GM19043 (cell line): ENCODE measurements at regions not wholly inside any gene's neighbourhood (a gene's known extent, or its start where the extent isn't known, plus 50 kb on each side); places are given as distances from the start of the nearest gene placed in this dataset.
"Not testable (repeated sequence)": the region's sequence is repeated elsewhere in the genome, so short reads cannot be mapped to it uniquely, and the experiment has no call there.

Source experiments
- ATAC-seq: cut with Tn5 transposase; IDR thresholded peaks from one replicate; pipeline ENCODE4 v1.9.1; 2021; ENCODE audit warnings: low read depth; ENCODE audit not compliant: unreplicated experiment

DNA sequence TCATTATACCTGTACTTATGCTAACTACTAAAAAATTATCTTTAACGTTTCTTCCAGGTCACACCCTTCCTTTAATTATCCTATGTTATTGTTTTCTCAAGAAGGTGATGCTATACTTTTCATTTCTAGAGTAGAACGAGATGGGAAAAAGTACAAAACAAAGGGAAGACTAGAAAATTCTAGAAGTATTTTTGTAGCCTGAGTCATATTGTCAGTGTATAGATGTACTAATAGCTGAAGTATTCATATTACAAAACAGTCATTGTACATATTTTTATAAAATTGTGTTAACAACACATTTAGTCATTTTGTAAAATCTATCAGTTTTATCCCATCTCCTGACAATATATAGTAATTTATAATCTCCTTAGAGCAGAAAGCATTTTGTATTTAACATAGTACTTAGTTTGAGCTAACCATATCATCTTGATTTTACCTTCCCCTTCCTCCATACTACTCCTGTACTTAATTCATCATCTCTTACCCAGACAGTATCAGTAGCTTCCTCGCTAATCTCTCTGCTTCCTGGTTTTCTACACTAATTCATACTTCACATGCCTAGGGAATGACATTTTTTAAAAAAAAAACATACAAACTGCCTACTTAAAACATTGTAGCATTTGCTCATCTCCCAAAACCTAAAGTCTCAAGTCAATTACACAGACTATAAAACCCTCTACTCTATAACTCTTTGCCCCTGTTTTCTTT, 920.9 kb downstream of the RPS29 start:
- ATAC-seq, result no peak

DNA sequence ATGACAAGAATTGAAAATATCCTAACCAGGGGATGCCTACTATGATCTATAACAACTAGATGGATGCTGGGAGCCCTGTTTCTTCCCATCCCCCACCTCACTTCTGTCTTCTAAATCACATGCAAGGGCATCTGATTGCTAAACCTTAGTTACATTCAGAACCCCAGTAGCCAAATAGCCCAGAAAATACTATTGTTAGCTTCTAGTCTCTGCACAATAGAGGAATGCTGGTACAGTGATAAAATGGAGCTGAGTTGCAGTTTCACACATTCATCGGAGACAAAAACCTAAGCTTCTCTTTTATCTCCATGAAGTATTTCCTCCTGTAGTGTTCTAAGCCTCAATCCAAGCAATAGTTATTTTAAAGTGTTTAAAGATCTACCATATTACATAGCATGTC, 942.9 kb downstream of the RPS29 start:
- ATAC-seq, result no peak

DNA sequence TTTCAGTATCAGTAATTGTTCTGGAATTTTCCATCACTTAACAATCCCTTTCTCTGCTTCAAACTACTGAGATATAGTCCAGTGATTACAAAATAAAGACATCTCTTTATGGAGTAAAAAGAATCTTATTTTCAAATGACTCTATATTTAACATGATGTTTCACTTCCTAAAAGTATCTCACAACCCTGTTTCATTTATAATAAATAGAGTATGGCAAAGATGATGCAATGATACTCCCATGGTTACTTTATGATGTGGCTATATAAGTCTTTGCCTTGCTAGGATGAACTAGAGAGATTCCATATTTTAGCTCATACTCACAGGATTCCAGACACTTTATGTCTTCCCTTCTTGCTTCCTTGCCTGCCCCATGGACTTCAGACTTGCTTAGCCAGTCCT, 953.5 kb upstream of the MDGA2 start:
- no peak for ATAC-seq

DNA sequence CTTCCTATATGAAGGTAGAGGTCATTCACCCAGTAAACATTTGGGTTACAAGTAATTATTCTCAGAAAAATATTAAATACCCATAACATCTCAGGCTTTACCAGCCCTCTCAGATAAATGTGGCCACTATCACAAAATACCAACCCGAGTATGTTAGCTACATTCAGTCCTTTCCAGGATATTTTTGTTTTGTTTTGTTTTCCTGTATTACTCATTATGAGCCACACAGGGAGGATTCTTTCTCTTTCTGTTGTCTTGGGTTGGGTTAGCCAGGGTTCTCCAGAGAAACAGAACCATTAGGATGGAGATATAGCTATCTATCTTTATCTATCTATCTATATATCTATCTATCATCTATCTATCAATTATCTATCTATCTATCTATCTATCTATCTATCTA, 947.6 kb upstream of the MDGA2 start:
- no peak for ATAC-seq

DNA sequence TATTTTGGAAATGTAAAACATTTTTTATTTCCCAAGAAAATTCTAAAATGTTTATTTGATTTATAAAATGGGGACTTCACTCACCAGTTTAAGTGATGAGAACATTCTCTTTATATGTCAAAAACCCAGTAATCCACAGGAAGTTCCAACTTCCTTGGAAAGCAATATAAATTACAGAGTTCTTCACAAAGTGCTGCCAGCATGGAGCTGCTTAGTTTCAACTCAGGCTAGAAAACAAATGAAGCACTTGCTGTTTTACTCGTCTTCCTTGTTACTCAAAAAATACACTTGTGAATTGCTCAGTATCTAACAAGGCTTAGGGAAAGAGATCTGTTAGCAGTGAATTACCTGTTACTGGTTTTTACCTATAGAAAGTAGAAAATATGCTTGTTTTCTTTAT, 942.7 kb upstream of the MDGA2 start:
- no peak for ATAC-seq

DNA sequence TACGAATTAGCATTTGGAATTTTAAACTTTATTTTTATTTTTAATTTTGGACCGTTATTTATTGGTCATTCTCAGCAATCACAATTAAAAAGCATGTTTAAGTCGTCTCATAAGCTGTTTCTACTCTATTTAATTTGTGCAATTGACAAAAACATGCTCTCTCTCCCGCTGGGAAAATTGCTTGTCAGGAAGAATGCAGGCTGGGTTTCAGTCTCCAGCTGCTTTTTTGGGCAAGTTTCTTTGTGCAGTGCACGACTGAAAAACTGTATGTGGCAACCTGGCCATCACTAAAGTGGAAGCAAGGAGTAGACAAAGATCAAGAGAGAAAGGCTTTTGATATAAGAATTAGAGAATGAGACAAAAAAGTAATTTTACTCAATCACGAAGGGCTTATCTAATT, 941.5 kb upstream of the MDGA2 start:
- ATAC-seq, result no peak

DNA sequence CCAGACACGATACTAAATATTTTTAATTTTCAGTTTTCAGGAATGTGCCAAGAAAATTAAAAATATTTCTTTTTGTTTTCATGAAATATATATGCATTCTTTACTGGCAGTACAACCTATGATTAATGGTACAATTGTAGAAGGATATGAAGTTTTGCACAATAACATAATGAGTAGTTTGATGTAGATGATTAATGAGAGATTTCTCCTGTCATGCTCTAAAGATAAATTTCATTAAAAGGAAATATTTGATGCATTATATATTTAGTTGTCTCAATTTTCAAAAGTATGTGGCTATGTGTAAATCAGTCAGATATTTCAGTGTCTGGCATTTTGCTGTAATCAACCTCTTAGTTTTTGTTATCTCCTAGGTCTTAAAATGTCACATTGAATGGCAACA, 940.2 kb upstream of the MDGA2 start:
- ATAC-seq, result no peak

DNA sequence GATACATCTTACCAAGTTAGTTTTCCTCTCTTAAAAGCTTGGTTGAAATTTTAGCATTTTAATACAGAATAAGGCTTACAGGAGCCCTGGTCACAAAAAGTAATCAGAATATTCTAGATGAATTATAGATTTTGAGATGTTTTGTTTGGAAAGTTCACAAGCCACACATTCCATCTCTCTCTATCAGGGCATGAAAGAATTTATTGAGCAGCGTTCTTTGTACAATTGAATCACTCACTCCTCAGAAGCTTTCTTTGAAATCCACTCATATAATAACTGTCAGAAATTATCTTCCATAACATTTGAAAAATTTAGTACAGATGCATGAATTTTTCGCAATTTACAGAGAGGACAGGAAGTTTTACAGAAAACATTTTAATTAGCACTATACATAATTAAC, 938.6 kb upstream of the MDGA2 start:
- no peak for ATAC-seq

DNA sequence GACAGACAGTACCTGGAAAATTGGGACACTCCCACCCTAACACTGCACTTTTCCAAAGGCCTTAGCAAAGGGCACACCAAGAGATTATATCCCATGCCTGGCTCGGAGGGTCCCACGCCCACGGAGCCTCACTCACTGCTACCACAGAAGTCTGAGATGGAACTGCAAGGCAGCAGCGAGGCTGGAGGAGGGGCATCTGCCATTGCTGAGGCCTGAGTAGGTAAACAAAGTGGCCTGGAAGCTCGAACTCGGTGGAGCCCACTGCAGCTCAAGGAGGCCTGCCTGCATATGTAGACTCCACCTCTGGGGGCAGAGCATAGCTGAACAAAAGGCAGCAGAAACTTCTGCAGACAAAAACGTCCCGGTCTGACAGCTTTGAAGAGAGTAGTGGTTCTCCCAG, 931.6 kb upstream of the MDGA2 start:
- not testable (repeated sequence) for ATAC-seq

DNA sequence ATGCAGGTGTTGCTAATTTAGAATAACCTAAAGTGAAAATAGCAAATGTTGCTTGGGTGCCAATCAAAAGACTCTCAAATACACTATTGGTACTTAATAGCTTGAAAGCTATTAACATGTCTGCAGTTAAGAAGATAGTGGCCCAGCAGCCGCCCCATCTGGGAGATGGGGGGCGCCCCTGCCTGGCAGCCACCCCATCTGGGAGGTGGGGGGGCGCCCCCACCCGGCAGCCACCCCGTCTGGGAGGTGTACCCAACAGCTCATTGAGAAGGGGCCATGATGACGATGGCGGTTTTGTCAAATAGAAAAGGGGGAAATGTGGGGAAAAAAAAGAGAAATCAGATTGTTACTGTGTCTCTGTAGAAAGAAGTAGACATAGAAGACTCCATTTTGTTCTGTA, 923.1 kb upstream of the MDGA2 start:
- no peak for ATAC-seq

DNA sequence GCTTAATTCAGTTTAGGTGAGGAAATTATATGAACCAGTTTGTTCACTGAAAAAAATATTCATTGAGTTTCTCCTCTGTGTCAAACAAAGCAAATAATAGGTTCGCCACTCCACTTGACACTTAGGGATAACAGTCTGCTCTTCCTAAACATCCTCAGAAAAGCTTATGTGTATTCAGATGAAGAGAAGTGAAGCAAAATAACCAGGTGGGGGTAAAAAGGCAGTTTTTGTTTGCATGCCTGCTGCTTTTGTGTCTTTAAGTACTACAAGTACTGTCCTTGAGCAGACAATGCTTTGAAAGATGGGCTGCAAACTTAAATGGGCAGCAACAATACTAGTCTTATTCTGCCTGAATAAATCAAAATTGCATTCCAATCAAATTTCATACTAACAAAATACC, 910.7 kb upstream of the MDGA2 start:
- no peak for ATAC-seq

DNA sequence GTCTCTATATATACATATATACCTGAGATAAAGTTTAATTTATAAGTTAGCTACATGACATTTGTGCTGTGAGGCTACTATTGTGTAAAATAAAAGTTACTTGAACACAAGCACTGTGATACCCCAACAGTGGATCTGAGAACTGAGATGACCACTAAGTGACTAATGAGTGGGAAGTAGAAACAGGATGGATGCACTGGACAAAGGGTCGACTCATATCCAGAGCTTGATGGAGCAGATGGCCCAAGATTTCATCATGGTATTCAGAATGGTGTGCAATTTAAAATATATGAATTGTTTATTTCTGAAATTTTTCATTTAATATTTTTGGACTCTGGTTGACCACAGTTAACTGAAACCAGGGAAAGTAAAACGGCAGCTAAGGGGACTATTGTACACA, 908.6 kb upstream of the MDGA2 start:
- ATAC-seq, result peak; percentile 56

DNA sequence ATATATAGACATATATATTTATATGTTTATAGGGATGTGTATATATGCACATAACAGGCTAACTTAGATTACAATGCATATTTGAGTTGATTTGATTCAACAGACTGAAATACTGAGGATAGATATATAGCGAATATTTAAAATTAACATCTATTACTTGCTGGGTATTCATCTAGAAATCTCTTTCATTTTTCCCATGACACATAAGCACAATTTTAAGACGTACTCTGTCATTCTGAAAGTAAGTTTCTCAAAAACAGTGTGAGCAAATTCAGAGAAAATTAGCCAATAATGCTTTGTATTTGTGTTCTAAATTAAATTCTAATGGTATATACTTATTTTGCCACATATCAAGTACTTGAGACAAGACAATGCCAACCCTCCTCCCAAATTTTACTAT, 907.5 kb upstream of the MDGA2 start:
- ATAC-seq, result no peak

DNA sequence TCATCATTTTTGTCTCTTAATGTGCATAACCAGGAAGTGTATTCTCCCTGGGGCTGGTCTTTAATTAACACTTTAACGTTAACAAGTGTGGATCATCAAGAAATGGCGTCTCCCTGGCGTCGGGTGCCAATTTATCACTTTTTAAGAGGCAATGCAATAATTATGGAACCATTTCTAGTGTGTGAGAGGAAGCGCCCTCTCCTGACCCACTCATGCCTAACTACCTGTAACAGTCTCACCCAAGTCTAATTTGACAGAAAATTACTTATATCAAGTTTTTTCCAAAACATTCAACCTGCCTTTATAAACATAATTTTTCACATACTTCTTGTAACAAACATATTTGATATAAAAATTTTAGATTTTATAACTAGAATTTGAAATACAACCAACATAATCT, 905.3 kb upstream of the MDGA2 start:
- ATAC-seq, result no peak

DNA sequence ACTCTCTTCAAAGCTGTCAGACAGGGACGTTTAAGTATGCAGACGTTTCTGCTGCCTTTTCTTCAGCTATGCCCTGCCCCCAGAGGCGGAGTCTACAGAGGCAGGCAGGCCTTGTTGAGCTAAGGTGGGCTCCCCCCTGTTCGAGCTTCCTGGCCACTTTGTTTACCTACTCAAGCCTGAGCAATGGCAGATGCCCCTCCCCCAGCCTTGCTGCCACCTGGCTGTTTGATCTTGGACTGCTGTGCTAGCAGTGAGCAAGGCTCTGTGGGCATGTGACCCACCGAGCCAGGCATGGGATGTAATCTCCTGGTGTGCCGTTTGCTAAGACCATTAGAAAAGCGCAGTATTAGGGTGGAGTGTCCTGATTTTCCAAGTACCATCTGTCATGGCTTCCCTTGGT, 900.4 kb upstream of the MDGA2 start:
- no peak for ATAC-seq

DNA sequence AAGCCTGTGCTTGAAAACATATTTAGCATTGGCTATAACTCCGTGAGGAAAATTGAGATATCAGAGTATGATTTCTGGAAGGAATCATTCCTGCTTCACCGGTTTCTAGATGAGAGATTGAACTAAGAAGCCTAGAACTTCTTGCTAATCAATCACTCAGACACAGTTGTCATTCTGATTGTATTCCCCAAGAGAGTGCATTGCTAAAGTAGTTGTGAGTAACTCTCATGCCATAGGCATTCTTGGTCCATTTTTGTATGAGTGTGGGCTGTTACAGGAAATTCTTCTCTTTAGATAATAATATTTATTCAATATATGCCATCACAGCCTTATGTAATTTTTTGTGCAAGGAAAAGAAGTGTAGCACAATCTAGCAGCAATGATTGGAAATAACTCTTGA, 893.3 kb upstream of the MDGA2 start:
- no peak for ATAC-seq

DNA sequence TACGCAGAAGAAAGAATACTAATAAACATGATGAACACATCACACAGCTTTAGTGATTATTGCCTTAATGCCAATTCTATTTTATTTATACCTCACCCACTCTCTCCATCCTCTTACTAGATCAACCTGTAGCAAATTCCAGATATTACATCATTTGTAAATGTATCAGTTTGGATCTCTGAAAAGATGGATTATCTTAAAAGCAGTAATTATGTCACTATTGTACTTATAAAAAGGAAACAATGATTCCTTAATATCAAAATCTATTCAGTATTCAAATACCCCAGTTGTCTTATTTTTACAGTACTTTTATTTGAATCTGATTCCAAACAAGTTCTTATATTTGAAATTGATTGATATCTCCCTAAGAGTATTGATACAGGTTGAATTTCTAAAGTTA, 892.8 kb upstream of the MDGA2 start:
- no peak for ATAC-seq

DNA sequence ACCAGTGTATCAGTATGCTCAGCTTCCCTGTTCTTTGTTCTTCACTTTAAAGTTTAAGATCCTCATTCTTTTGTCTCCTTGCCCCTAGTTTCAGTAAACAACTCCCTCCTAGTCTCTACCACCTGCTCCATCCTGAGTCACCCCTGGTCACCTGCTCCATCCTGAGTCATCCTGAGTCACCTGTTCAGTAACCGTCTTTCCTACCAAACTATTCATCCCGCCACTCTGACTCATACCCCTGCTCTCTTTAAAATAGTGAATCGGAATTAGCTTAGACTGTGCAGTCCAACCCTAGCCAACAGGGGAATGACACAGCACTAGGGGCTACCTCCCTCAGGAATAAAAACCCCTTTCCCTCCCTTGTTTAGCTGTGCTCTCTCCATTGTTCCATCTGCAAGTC, 888.1 kb upstream of the MDGA2 start:
- ATAC-seq, result no peak

DNA sequence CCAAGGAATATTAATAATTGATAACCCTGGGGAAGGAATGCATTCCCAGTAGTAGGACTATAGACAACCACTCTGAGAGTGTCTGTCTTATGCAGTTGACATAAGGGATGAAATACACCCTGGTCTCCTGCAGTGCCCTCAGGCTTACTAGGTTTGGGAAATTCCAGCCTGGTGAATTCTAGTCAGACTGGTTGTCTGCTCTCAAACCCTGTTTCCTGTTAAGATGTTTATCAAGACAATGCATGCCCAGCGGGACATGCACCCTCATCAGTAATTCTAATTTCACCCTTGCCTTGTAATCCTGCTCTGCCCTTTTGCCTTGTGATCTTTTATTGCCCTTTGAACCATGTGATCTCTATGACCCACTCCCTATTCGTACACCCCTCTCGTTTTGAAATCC, 886.0 kb upstream of the MDGA2 start:
- not testable (repeated sequence) for ATAC-seq

DNA sequence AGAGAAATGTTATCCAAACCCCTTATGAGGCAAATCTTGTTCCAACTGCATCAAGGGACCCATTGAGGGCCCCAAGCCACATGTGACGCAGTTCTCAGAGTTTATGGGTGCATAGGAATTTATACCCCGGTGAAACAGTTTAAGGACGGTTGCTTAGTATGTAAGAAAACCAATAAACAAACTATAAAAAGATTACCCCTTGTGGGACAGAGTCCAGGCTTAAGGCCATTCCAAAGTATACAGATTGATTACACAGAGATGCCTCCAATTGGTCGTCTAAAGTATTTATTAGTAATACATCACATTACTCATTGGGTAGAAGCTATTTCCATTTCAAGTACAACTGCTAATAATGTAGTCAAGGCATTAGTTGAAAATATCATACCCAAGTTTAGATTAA, 885.0 kb upstream of the MDGA2 start:
- ATAC-seq, result no peak

DNA sequence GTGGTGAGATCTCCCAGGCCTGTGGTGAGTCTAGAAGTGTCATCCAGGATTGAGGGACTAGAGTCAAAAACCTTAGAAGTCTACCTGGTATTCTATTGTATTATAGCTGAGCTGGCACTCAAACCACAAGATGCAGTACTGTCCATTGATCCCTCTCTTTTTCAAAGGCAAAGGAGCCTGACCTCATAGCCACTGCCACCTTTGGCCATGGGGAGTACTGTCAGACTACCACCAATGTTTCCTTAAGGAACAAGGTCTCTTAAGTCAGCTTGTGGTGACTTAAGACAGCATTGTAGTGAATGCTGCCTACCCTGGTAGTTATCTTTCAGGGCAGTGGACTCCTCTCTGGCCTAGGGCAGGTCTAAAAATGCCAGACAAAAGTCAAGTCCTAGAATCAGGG, 878.0 kb upstream of the MDGA2 start:
- ATAC-seq, result no peak

DNA sequence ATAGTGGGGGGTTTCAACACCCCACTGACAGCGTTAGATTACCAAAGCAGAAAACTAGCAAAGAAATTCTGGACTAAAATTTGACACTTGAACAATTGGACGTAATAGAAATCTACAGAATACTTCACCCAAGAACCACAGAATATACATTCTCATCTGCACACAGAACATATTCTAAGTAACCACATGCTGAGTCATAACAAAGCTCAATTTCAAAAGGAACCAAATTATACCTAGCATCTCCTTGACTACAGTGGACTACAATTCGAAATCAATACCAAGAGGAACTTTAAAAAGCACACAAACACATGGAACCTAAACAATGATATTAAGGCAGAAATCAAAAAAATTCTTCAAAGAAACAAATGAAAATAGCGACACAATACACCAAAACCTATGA, 871.6 kb upstream of the MDGA2 start:
- ATAC-seq, result no peak

DNA sequence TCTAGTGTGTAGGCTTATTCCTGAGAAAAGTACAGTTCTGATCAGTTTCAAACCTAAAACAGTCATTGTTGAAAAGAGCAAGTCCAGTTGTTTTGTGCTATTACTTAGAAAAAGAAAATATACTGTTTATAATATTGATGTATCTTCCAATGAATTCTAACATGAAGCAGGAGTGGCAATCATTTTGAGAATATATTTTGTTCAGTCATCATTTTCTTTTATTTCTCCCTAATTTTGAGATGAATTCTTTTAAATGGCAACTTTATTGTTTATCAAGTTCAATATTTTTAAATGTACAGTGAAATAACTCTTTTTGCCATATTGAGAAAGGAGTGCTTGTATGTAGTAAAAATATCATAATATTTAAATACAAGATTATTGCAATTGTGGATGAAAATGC, 862.2 kb upstream of the MDGA2 start:
- ATAC-seq, result no peak
